PC-9 (cell line): ENCODE measurements at regions not wholly inside any gene's neighbourhood (a gene's known extent, or its start where the extent isn't known, plus 50 kb on each side); places are given as distances from the start of the nearest gene placed in this dataset.

ENCODE experiments used
- BruUV-seq: library from RNA; stranded (reverse); fragments of 400-500 nt; replicated peaks from 2 replicates; lab custom pipeline; 2021; lab: Mats Ljungman, UMichigan
- CTCF ChIA-PET: fragments of 300-600 bp; sonication (Branson Sonifier 250); formaldehyde crosslinking; loops from one replicate; lab custom pipeline; 2022; ENCODE audit warnings: antibody characterized with exemption; lab: Charles Lee
- POLR2A ChIA-PET: fragments of 300-600 bp; sonication (Branson Sonifier 250); formaldehyde crosslinking; loops from one replicate; lab custom pipeline; 2022; ENCODE audit warnings: antibody characterized with exemption; ENCODE audit not compliant: unreplicated experiment; lab: Charles Lee
- DNase-seq, 2 experiments: peaks; one replicate each; pipeline versions ENCODE4 v3.0.0 to v3.0.0-alpha.2; 2015 to 2022; ENCODE audit warnings: mixed read lengths in 1 of 2
- H2AFZ ChIP-seq: fragments of 200-600 bp; sonication (generic); 2 replicates; pipeline ENCODE4 v1.8.1; 2017; ENCODE audit warnings: antibody characterized with exemption
- H3F3A ChIP-seq: fragments of 200-600 bp; sonication (generic); 2 replicates; pipeline ENCODE4 v1.8.1; 2017; ENCODE audit warnings: antibody characterized with exemption, mild to moderate bottlenecking, low read depth; ENCODE audit not compliant: insufficient read depth
- H3K27ac ChIP-seq: fragments of 200-600 bp; sonication (generic); 2 replicates; pipeline ENCODE4 v1.6.1; 2016; ENCODE audit warnings: mixed run types
- H3K27me3 ChIP-seq: fragments of 200-600 bp; sonication (generic); 2 replicates; pipeline ENCODE4 v1.6.1; 2016; ENCODE audit warnings: low read depth, mixed run types; ENCODE audit not compliant: insufficient read depth
- H3K36me3 ChIP-seq: fragments of 200-600 bp; sonication (generic); 2 replicates; pipeline ENCODE4 v1.6.1; 2016; ENCODE audit warnings: low read depth, mixed run types
- H3K4me1 ChIP-seq: fragments of 200-600 bp; sonication (generic); replicated peaks from 2 replicates; pipeline ENCODE4 v1.6.1; 2016; ENCODE audit warnings: mixed run types; ENCODE audit not compliant: insufficient read depth
- H3K4me2 ChIP-seq: fragments of 200-600 bp; sonication (generic); 2 replicates; pipeline ENCODE4 v1.6.1; 2017; ENCODE audit warnings: mixed run types
- H3K4me3 ChIP-seq: fragments of 200-600 bp; sonication (generic); 2 replicates; pipeline ENCODE4 v1.6.1; 2016; ENCODE audit warnings: mixed run types
- H3K79me2 ChIP-seq: fragments of 200-600 bp; sonication (generic); 2 replicates; pipeline ENCODE4 v1.6.1; 2017; ENCODE audit warnings: low read depth, mixed run types
- H3K9me2 ChIP-seq: fragments of 200-600 bp; sonication (generic); 2 replicates; pipeline ENCODE4 v1.8.1; 2017; ENCODE audit warnings: mild to moderate bottlenecking; ENCODE audit not compliant: insufficient read depth
- H3K9me3 ChIP-seq: fragments of 200-600 bp; sonication (generic); 2 replicates; pipeline ENCODE4 v1.8.1; 2016; ENCODE audit warnings: low read depth; ENCODE audit not compliant: insufficient read depth
- H4K20me1 ChIP-seq: fragments of 200-600 bp; sonication (generic); 2 replicates; pipeline ENCODE4 v1.8.1; 2017; ENCODE audit not compliant: insufficient read depth
- CTCF ChIP-seq: fragments of 200-600 bp; sonication (generic); conservative IDR thresholded peaks from 2 replicates; pipeline ENCODE4 v1.6.1; 2017; ENCODE audit warnings: mixed run types, antibody characterized with exemption, mild to moderate bottlenecking, moderate library complexity
- EZH2 ChIP-seq: fragments of 200-600 bp; sonication (generic); IDR thresholded peaks from 2 replicates; pipeline ENCODE4 v1.8.0; 2017; ENCODE audit warnings: antibody characterized with exemption, low read depth
- intact Hi-C: fragments of 100-400 bp; cut with micrococcal nuclease; formaldehyde crosslinking; loops from one replicate; pipeline ENCODE4 v1.10.0; 2022; ENCODE audit not compliant: unreplicated experiment

GRCh38 chr16:79312502-79312901 is 288.0 kb downstream of the MAF start:
- no peak for DNase-seq
- no peaks in the 10 kb centered on the region for H3K79me2 ChIP-seq
- no peaks in the 10 kb centered on the region for H3K4me1 ChIP-seq
- H2AFZ ChIP-seq: no peak overlapping the region
- H3K36me3 ChIP-seq: no peaks in the 10 kb centered on the region
- intact Hi-C loops: no loop called here
- CTCF ChIA-PET: no interaction called here
- no peaks in the 10 kb centered on the region for H4K20me1 ChIP-seq
- no peak overlapping the region for H3K4me3 ChIP-seq
- H3K27ac ChIP-seq: no peak overlapping the region
- H3K4me2 ChIP-seq: no peak overlapping the region
- POLR2A ChIA-PET: no interaction called here
- no peaks in the 10 kb centered on the region for H3K9me2 ChIP-seq
- TF ChIP-seq EZH2: no peak
- TF ChIP-seq CTCF: no peak
- BruUV-seq: no TSS peak
- H3K27me3 ChIP-seq: peaks cover 71% of the 10 kb centered on the region
- no peaks in the 10 kb centered on the region for H3F3A ChIP-seq
- H3K9me3 ChIP-seq: no peaks in the 10 kb centered on the region

GRCh38 chr16:79310710-79311109 is 289.8 kb downstream of the MAF start:
- Histone ChIP-seq H4K20me1 (no peaks in the 10 kb centered on the region), H3F3A (no peaks in the 10 kb centered on the region), H3K4me2 (no peak overlapping the region), H3K27ac (no peak overlapping the region), H3K9me3 (no peaks in the 10 kb centered on the region), H3K36me3 (no peaks in the 10 kb centered on the region), H2AFZ (no peak overlapping the region), H3K79me2 (no peaks in the 10 kb centered on the region), H3K4me1 (no peaks in the 10 kb centered on the region), H3K9me2 (no peaks in the 10 kb centered on the region), H3K27me3 (peaks cover 89% of the 10 kb centered on the region), H3K4me3 (no peak overlapping the region)
- BruUV-seq: no TSS peak
- no peak for DNase-seq
- no peak for TF ChIP-seq EZH2
- TF ChIP-seq CTCF: no peak
- ChIA-PET POLR2A (no interaction called here), CTCF (no interaction called here)
- intact Hi-C loops: no loop called here

DNA sequence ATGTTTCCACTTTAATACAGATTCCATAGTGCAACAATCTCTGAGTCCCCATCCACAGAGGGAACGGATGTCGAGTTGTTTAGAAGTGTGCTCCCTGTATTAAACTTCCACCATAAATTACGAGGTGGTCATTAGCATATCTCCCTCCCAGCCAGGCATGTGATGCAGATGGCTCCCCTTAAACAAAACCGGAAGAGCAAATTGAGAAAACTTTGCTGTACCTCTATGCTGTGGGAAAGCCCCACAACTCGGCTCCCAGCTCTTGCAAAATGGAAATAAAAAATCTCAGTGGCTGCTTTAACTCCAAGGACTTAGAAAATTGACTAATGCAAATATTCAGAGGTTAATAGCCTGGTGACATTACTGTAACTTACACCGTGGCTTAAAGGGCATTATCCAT is 290.9 kb downstream of the MAF start:
- Histone ChIP-seq H3K36me3 (no peaks in the 10 kb centered on the region), H3K4me2 (no peak overlapping the region), H3F3A (no peaks in the 10 kb centered on the region), H3K9me2 (no peaks in the 10 kb centered on the region), H2AFZ (no peak overlapping the region), H3K4me1 (no peaks in the 10 kb centered on the region), H3K9me3 (no peaks in the 10 kb centered on the region), H3K27me3 (peaks cover 98% of the 10 kb centered on the region), H3K27ac (no peak overlapping the region), H4K20me1 (no peaks in the 10 kb centered on the region), H3K4me3 (no peak overlapping the region), H3K79me2 (no peaks in the 10 kb centered on the region)
- TF ChIP-seq CTCF: no peak
- TF ChIP-seq EZH2: no peak
- intact Hi-C loops: no loop called here
- POLR2A ChIA-PET: no interaction called here
- CTCF ChIA-PET: no interaction called here
- BruUV-seq: no TSS peak
- no peak for DNase-seq
